Pancreas (tissue), 10 donors: ENCODE measurements at regions not wholly inside any gene's neighbourhood (a gene's known extent, or its start where the extent isn't known, plus 50 kb on each side); places are given as distances from the start of the nearest gene placed in this dataset.

Experiments
- ATAC-seq, 4 donors: fragments of 200-7000 bp; cut with Tn5 transposase; one replicate each; pipeline versions ENCODE4 v1.8.0 to v1.9.1; 2020; ENCODE audit warnings: mild to moderate bottlenecking in 4 of 4, moderate library complexity in 4 of 4
- DNase-seq, 6 donors: peaks; one replicate each; pipeline ENCODE4 v3.0.0-alpha.2; 2020
- FAIRE-seq: peaks from 2 replicates; lab custom pipeline; 2012; peaks lifted over from hg19 to GRCh38; lab: Jason Lieb, UNC
- H3K27ac ChIP-seq, 4 donors: fragments of 200-600 bp; sonication (generic); 1 replicate in 3 of 4; 2 replicates in 1 of 4; pipeline versions ENCODE4 v1.5.0 to v1.8.0; 2020
- H3K27me3 ChIP-seq, 4 donors: fragments of 200-600 bp; one replicate each; pipeline ENCODE4 v1.8.0; 2021
- H3K36me3 ChIP-seq, 3 donors: fragments of 200-600 bp; sonication (generic) in 1 of 3; one replicate each; pipeline versions ENCODE4 v1.5.0 to v1.8.0; 2020 to 2021
- H3K4me1 ChIP-seq, 3 donors: fragments of 200-600 bp; one replicate each; pipeline ENCODE4 v1.8.0; 2021
- H3K4me3 ChIP-seq, 4 donors: fragments of 200-600 bp; sonication (generic) in 2 of 4; one replicate each; pipeline versions ENCODE4 v1.5.0 to v1.8.0; 2020 to 2021
- H3K9me3 ChIP-seq, 4 donors: fragments of 200-600 bp; one replicate each; pipeline ENCODE4 v1.8.0; 2021
- CTCF ChIP-seq, 4 donors: fragments of 200-600 bp; sonication (generic) in 3 of 4; IDR thresholded peaks; one replicate each; pipeline versions ENCODE4 v1.5.0 to v1.8.0; 2021; ENCODE audit warnings: antibody characterized with exemption in 4 of 4
- WGBS, 2 donors: extraction: QIAGEN DNeasy Blood & Tissue Kit; methylation state at CpG; one replicate each; pipeline ENCODE4 v1.1.7; 2013; 5-methylcytosine and 5-hydroxymethylcytosine counted together
- intact Hi-C, 3 donors: fragments of 100-400 bp; cut with DNase I; formaldehyde crosslinking; loops; one replicate each; pipeline versions ENCODE4 v1.11.1 to v1.14.2; 2022
- donor health status: healthy with polysubstance abuse.
- donor health status: DM: no; HTN: no; CAD: no; lungs with moderate emphysema.
- donor health status: DM: no; HTN: no; CAD: no.
- donor health status: control.
- donor health status: control.
- donor health status: Bipolar disorder and iron deficiency.
- donor health status: DM: yes; HTN: yes; CAD: no.
- donor health status: DM: no; HTN: no; CAD: no.
- donor health status: DM: no; HTN: no; CAD: no.
- donor health status: DM: yes; HTN: yes; CAD: no.

GRCh38 chr5:61748651-61749050 lies 416.6 kb downstream of the ZSWIM6 start:
- Histone ChIP-seq H3K27ac (no peak overlapping the region), H3K9me3 (no peaks in the 10 kb centered on the region), H3K27me3 (no peaks in the 10 kb centered on the region), H3K36me3 (no peaks in the 10 kb centered on the region), H3K4me1 (no peaks in the 10 kb centered on the region), H3K4me3 (no peak overlapping the region)
- WGBS, 2 donors, result 85 to 86% methylated on average over 1 of the region's 1 CpG
- FAIRE-seq, result no peak
- no peak for DNase-seq
- intact Hi-C loops, result no loop called here
- ATAC-seq, result no peak
- no peak for TF ChIP-seq CTCF (IDR thresholded peaks at IDR 0.05)

GRCh38 chr5:61752588-61752987 lies 420.5 kb downstream of the ZSWIM6 start:
- no peak for ATAC-seq
- TF ChIP-seq CTCF (IDR thresholded peaks at IDR 0.05), result no peak
- H3K4me1 ChIP-seq, result no peaks in the 10 kb centered on the region
- no peak for FAIRE-seq
- no peak overlapping the region for H3K27ac ChIP-seq
- intact Hi-C loops, result no loop called here
- no peaks in the 10 kb centered on the region for H3K27me3 ChIP-seq
- no peak overlapping the region for H3K4me3 ChIP-seq
- H3K36me3 ChIP-seq, result no peaks in the 10 kb centered on the region
- no peak for DNase-seq
- no peaks in the 10 kb centered on the region for H3K9me3 ChIP-seq

GRCh38 chr5:61754792-61755191 lies 422.7 kb downstream of the ZSWIM6 start:
- Histone ChIP-seq H3K27me3 (no peaks in the 10 kb centered on the region), H3K36me3 (no peaks in the 10 kb centered on the region), H3K4me3 (no peak overlapping the region), H3K9me3 (no peaks in the 10 kb centered on the region), H3K27ac (no peak overlapping the region), H3K4me1 (no peaks in the 10 kb centered on the region)
- intact Hi-C loops, result no loop called here
- no peak for DNase-seq
- 80 to 82% methylated on average over 1 of the region's 1 CpG for WGBS, 2 donors
- TF ChIP-seq CTCF (IDR thresholded peaks at IDR 0.05), result no peak
- ATAC-seq, result no peak
- no peak for FAIRE-seq

- ATAC-seq, result no peak
- H3K4me3 ChIP-seq, result no peak overlapping the region
- FAIRE-seq, result no peak
- DNase-seq, result no peak
- intact Hi-C loops, result no loop called here
- H3K4me1 ChIP-seq, result no peaks in the 10 kb centered on the region
- no peaks in the 10 kb centered on the region for H3K9me3 ChIP-seq
- no peaks in the 10 kb centered on the region for H3K36me3 ChIP-seq
- no peaks in the 10 kb centered on the region for H3K27me3 ChIP-seq
- WGBS, 2 donors, result 88 to 96% methylated on average over 4 of the region's 4 CpGs
- H3K27ac ChIP-seq, result no peak overlapping the region
- no peak for TF ChIP-seq CTCF (IDR thresholded peaks at IDR 0.05)
Observed at GRCh38 chr5:61755726-61756222, 423.7 kb downstream of the ZSWIM6 start.

DNA sequence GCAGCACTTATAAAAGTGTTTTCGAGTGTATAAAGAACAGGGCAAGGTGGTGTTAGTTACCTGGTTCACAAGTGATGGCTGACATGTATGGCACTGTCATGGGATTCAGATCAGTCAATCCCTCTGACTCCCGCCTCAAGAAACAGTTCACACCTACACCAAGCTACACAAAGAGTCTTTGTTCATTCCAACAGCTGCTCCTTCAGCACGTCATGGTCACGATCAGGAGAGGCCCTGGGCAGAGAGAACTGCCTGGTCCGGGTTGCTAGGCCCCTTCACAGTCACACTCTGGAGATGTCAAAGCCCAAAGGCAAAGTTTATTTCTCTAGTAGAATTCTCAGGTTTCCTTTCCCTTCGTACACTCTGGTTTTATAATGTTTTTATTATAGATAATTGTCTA lies 426.7 kb downstream of the ZSWIM6 start:
- DNase-seq (no peak), ATAC-seq (no peak), FAIRE-seq (no peak)
- Histone ChIP-seq H3K4me1 (no peaks in the 10 kb centered on the region), H3K9me3 (no peaks in the 10 kb centered on the region), H3K4me3 (no peak overlapping the region), H3K36me3 (no peaks in the 10 kb centered on the region), H3K27ac (no peak overlapping the region), H3K27me3 (no peaks in the 10 kb centered on the region)
- intact Hi-C loops, result no loop called here
- TF ChIP-seq CTCF (IDR thresholded peaks at IDR 0.05), result no peak
- 62 to 72% methylated on average over 6 of the region's 6 CpGs for WGBS, 2 donors
